ENCODE measurements at regions not wholly inside any gene's neighbourhood (a gene's known extent, or its start where the extent isn't known, plus 50 kb on each side); places are given as distances from the start of the nearest gene placed in this dataset.

- TF ChIP-seq USF1 (IDR thresholded peaks at IDR 0.05) (no peak), EP300 (IDR thresholded peaks at IDR 0.05; ENCODE audit: borderline replicate concordance) (no peak), YY1 (IDR thresholded peaks at IDR 0.05; ENCODE audit: low read depth) (no peak), RAD21 (IDR thresholded peaks at IDR 0.05; ENCODE audit: low read depth) (no peak), TAF1 (IDR thresholded peaks at IDR 0.05; ENCODE audit: low read depth) (no peak), CEBPB (IDR thresholded peaks at IDR 0.05) (no peak), FOXM1 (IDR thresholded peaks at IDR 0.05; ENCODE audit: borderline replicate concordance, low read depth) (no peak)
These were observed 728.1 kb downstream of the KCNJ2 start for GRCh38 chr17:70897446-70897845.
